H4 (cell line): ENCODE measurements at regions not wholly inside any gene's neighbourhood (a gene's known extent, or its start where the extent isn't known, plus 50 kb on each side); places are given as distances from the start of the nearest gene placed in this dataset.

Source experiments
- DNase-seq: peaks from one replicate; pipeline ENCODE4 v3.0.0-alpha.2; 2015; ENCODE audit warnings: low spot score

- peak; percentile 9 for DNase-seq
Measured at GRCh38 chr16:74034862-74035261, 261.8 kb upstream of the PSMD7 start.

- no peak for DNase-seq
Measured at GRCh38 chr16:74034200-74034599, 262.4 kb upstream of the PSMD7 start.

GRCh38 chr16:74033441-74033995 is 263.1 kb upstream of the PSMD7 start:
- DNase-seq, result no peak

GRCh38 chr16:74031551-74031950 is 265.1 kb upstream of the PSMD7 start:
- no peak for DNase-seq

GRCh38 chr16:74030000-74030706 is 266.5 kb upstream of the PSMD7 start:
- DNase-seq, result no peak

GRCh38 chr16:74029115-74029792 is 267.4 kb upstream of the PSMD7 start:
- DNase-seq, result no peak

- no peak for DNase-seq
Measured at GRCh38 chr16:74026373-74027281, 270.0 kb upstream of the PSMD7 start.

GRCh38 chr16:74024953-74025352 is 271.7 kb upstream of the PSMD7 start:
- DNase-seq, result no peak

GRCh38 chr16:74020095-74020670 is 276.4 kb upstream of the PSMD7 start:
- DNase-seq, result no peak

GRCh38 chr16:74019612-74020011 is 277.0 kb upstream of the PSMD7 start:
- no peak for DNase-seq

GRCh38 chr16:74015953-74016352 is 280.7 kb upstream of the PSMD7 start:
- DNase-seq, result no peak

- DNase-seq, result no peak
Measured at GRCh38 chr16:73998707-73999106, 297.9 kb upstream of the PSMD7 start.

GRCh38 chr16:73997971-73998370 is 298.6 kb upstream of the PSMD7 start:
- no peak for DNase-seq

- DNase-seq, result no peak
Measured at GRCh38 chr16:73997340-73997711, 299.3 kb upstream of the PSMD7 start.

- no peak for DNase-seq
Measured at GRCh38 chr16:73996624-73997339, 299.8 kb upstream of the PSMD7 start.

GRCh38 chr16:73993878-73994277 is 302.7 kb upstream of the PSMD7 start:
- no peak for DNase-seq

GRCh38 chr16:73978407-73978784 is 318.2 kb upstream of the PSMD7 start:
- DNase-seq, result no peak

- DNase-seq, result no peak
Measured at GRCh38 chr16:73976644-73977043, 320.0 kb upstream of the PSMD7 start.

- DNase-seq, result no peak
Measured at GRCh38 chr16:73973174-73973573, 323.4 kb upstream of the PSMD7 start.

- no peak for DNase-seq
Measured at GRCh38 chr16:73966851-73967250, 329.8 kb upstream of the PSMD7 start.

- no peak for DNase-seq
Measured at GRCh38 chr16:73965591-73965990, 331.0 kb upstream of the PSMD7 start.
